NCI-H1930 (cell line): ENCODE measurements at regions not wholly inside any gene's neighbourhood (a gene's known extent, or its start where the extent isn't known, plus 50 kb on each side); places are given as distances from the start of the nearest gene placed in this dataset.
"Not testable (repeated sequence)": the region's sequence is repeated elsewhere in the genome, so short reads cannot be mapped to it uniquely, and the experiment has no call there.

Experiments used
- DNase-seq, 2 experiments: peaks; one replicate each; lab custom pipeline; 2025; lab: John Stamatoyannopoulos, UW

DNA sequence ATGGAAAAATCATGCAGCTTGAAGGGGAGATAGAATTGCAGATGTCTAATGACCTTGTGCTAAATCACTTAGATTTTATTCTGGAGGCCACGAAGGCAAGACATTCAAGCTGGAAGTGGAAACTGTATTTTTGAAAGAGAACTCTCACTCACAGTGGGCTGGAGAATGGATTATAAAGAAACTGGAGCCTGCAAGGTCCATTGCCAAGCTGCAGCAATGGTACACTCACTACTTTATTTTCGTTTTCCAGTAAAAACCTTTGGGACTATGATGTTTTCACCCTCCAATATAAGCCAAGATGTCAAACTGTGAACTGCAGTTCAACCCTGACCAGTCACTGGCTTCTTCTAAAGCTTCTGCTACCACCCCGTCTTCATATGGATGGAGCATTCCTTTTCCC, 62.0 kb downstream of the SKIDA1 start:
- DNase-seq = no peak

DNA sequence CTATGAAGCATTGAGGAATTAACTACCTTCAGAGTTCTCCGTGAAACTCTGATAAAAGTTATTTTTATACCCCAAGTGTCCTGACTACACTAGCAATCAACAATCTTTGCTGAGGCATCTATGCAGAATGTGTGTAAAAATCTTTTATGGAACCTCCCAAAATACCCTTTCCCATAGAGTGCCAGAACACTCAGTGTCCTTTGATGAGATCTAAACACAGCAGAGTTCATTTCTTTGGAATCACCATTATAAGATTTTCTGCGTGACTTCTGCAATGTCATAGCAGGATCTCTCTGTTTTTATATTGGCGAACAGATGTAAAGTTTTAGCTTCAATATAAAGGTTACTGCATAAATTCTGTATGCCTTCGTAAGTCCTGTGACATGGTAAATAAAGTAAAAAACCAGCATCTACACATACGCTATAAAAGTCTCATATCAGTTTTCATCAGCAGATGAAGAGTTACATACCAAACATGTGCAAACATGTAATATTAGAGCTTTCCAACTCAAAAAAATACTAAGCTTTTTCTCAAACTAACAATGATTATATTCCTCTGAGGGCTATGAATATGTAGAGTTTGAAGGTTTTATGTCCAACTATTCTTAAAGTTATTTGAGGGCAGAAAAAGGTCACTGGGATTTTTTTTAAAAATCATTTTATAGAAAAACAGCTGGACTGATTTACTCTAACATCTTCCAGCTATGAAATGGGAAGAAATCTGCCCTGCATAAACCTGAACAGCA, 67.2 kb downstream of the SKIDA1 start:
- no peak for DNase-seq

DNA sequence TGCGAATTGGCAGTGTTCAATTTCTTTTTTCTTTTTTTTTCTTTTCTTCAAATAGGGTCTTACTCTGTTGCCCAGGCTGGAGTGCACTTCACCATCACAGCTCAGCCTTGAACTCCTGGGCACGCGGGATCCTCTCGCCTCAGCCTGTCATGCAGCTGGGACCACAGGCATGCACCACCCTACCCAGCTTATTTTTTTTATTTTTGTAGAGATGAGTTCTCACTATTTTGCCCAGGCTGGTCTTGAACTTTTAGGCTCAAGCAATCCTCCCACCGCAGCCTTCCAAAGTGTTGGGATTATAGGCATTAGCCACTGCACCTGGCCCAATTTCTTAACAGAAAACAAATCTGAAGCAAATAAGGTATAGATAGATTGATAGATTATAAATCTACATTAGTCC, 69.3 kb downstream of the SKIDA1 start:
- no peak for DNase-seq

DNA sequence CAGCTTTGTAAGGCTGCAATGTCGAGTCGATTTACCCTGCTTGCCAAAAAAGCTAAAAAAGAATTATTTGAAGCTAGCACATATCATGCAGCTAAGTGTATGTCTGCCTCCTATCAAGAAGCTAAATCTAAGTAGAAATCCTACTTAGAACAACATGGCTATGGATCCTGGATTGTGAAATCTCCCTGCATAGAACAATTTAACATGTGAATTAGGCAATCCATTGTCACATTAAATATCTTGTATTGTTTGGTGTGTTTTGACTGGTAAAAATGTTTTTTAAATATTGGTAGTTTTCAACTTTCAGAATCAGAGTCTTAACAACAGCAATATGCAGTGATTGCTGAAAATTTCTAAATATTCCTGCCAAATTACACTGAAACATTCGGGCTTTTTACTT, 73.3 kb downstream of the SKIDA1 start:
- DNase-seq = no peak

DNA sequence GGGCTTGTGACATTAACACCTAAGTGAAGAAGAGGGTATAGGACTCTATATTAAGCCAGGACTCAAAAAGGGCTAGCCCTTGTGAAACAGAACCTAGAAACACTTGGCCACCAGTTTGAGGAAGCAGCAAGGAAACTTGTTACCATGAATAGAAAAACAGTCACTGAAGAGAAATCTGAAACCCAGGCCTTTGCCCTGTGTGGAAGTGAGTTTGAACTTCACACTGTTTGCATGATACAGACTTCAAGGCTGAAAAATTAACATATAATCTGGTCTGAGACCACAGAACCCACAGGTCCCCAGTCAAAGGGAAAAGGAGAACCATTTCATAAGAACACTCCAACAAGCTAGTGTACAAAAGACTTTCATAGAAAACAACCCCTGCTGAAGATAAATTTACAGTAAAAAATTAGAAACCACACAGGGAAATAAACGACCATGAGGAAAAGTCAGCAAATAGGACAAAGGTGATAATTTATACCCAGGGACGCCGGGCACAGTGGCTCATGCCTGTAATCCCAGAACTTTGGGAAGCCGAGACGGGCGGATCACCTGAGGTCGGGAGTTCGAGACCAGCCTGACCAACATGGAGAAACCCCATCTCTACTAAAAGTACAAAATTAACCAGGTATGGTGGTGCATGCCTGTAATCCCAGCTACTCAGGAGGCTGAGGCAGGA, 76.1 kb downstream of the SKIDA1 start:
- no peak for DNase-seq

DNA sequence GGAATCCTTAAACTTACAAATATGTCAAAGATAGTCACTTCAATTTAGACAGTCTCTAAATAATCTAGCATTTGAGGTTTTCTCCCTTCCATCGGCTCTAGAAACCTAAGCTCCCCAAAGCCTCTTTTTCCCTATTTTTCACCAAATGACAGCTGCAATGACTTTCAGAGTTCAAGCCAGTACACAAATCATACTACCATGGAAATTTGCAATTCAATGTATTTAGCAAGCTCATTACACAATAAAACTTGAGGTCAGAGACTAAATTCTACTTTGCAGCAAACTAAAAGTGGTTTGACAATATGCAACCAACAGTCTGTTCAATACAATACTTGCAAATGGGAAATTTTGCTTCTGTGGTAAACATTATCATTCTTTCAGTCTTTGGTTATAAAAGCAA, 80.3 kb downstream of the SKIDA1 start:
- no peak for DNase-seq

DNA sequence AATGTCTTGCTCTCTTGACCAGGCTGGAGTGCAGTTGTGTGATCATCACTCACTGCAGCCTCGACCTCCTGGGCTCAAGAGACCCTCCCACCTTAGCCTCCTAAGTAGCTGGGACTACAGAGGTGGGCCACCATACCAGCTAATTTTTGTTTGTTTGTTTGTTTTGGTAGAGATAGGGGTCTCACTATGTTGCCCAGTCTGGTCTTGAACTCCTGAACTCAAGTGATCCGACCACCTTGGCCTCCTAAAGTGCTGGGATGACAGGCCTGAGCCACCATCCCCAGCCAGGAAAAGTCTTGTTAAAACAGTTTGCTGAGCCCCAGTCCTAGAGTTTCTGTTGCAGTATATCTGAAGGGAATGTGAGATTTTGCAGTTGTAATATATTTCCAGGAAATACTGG, 83.9 kb downstream of the SKIDA1 start:
- DNase-seq = no peak

DNA sequence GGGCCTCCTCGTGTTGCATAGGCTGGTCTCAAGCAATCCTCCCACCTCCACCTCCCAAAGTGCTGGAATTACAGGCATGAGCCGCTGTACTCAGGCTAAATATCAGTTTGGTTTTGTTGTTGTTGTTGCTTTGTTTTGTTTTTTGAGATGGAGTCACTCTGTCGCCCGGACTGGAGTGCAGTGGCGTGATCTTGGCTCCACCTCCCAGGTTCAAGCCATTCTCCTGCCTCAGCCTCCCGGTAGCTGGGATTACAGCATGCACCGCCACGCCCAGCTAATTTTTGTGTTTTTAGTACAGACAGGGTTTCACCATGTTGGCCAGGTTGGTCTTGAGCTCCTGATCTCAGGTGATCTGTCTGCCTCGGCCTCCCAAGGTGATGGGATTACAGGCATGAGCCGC, 86.6 kb downstream of the SKIDA1 start:
- DNase-seq = not testable (repeated sequence)

DNA sequence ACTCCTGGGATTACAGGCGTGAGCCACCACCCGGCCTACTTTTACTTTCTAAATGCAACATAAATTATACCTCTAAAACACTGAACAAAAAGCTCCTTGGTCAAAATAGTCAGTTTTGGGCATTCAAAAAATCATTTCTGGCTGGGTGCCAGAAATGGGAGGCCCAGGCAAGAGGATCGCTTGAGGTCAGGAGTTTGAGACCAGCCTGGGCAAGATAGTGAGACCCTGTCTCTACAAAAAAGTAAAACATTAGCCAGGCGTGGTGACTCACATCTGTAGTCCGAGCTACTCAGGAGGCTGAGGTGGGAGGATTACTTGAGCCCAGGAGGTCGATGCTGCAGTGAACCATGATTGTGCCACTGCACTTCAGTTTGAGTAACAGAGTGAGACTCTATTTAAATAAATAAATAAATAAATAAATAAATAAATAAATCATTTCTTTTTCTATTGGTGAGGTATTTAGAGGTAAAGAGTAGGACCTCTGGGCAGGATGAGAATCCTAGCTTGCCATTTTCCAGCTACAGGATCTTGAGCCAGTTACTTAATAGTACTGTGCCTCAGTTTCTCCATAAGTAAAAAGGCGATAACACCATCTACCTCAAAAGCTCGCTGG, 87.6 kb downstream of the SKIDA1 start:
- no peak for DNase-seq

DNA sequence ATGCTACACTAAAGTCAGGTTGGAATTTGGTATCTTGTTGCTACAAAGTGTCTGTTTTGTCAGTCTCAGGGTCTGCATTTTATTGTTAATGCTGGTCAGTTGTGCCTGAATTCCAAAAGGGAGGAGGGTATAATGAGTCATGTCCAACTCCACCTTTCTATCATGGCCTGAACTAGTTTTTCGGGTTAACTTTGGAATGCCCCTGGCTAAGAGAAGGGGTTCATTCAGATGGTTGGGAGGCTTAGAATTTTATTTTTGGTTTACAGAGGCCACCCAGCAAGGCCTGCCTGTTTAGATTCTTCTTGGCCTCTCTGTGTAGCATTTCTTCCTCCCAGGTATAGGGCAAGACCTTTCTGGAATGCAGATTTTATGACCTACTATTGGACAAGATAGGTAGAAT, 93.2 kb downstream of the SKIDA1 start:
- no peak for DNase-seq

DNA sequence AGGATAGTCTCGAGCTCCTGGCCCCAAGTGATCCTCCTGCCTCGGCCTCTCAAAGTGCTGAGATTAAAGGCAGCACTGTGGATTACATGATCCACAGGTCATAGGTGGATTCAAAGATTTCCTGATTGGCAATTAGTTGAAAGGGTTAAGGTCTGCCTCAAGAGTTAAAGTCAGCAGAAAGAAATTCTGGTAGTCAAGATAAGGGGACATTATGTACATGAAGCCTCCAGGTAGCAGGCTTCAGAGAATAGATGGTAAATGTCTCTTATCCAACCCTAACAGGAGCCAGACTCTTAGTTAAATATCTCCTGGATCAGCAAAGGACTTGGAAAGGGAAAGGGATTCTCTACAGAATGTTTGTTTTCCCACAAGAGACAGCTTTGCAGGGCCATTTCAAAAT, 93.7 kb downstream of the SKIDA1 start:
- no peak for DNase-seq

DNA sequence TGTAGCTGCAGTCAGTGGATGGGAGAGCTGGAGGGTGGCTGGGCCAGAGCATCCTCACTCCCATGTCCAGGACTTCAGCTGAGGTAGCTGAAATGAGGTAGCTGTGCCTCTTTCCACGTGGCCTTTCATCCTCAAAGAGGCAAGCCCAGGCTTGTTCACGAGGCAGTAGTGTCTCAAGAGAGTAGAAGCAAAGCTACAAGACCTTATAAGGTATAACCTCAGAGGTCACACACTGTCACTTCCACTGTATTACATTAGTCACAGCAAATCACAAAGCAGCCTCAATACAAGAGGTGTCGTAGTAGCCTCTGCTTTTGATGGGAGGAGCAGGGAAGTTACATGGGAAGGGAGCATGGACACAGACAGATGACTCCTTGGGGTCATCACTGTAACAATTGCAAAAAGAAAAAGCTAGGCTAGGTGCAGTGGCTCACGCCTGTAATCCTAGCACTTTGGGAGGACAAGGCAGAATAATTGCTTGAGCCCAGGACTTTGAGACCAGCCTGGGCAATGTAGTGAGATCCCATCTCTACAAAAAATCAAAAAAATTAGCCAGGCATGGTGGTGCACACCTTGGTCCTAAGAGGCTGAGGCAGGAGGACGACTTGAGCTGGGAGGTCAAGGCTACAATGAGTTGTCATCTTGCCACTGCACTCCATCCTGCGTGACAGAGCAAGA, 97.5 kb downstream of the SKIDA1 start:
- DNase-seq = no peak

DNA sequence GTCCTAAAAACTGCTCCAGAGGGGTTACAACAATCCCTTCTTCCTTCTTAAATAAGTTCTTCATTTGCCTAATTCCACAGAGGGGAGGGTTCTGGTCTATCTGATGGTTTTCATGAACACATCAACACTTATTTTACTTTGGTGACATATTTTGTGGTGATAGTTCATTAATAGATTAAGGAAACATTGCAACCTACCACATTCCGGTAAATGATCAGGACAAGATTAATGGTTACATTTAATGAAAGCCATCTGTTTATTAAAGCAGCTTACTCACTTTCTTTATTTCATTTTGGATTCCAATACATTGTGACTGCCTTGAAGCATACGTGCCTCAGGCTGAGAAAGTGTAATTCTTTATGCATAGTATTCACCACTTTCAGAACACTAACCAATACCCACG, 101.0 kb downstream of the SKIDA1 start:
- DNase-seq = no peak

DNA sequence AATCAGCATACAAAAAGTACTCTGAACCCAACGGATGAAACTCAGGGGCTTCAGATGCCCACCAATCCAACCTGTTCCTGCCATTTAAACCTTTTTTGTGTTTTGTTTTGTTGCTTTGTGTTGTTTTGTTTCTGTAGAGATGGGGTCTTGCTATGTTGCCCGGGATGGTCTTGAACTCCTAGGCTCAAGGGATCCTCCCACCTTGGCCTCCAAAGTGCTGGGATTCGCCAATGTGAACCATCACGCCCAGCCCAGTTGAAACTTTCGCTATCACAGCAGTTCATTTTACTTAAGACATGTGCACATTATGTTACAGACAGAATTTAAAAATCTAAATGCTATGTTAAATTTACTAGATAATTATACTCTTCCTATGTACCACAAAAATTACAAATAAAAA, 101.6 kb downstream of the SKIDA1 start:
- no peak for DNase-seq

DNA sequence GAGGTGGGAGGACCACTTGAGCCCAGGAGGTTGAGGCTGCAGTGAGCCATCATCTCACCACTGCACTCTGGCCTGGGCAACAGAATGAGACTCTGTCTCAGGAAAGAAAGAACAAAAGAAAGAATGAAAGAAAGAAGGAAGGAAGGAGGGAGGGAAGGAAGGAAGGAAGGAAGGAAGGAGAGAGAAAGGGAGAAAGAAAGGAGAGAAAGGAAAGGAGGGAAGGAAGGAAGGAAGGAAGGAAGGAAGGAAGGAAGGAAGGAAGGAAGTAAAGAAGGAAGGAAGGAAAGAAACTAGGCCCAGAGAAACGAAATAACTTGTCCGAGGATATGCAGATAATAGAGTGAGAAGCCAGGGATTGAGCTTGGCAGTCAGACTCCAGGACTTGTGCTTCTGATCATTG, 102.1 kb downstream of the SKIDA1 start:
- no peak for DNase-seq

DNA sequence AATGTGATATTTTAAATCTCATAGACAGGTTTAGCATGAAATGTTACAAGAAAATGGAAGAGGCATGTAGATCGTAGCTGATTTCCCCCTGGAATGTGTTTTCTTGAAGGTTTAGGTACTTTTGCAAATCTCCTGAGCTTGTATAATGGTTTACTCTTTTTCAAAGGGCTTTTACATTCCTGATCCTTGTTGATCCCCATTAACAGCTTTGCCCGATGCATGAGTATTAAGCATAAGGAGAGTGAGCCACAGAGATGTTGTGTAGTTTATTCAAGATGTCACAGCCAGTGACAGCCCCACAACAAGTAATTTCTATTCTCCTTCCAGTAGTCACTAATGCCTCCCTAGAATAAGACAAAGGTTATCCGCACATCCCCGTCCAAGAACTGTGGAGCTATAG, 103.7 kb downstream of the SKIDA1 start:
- no peak for DNase-seq

DNA sequence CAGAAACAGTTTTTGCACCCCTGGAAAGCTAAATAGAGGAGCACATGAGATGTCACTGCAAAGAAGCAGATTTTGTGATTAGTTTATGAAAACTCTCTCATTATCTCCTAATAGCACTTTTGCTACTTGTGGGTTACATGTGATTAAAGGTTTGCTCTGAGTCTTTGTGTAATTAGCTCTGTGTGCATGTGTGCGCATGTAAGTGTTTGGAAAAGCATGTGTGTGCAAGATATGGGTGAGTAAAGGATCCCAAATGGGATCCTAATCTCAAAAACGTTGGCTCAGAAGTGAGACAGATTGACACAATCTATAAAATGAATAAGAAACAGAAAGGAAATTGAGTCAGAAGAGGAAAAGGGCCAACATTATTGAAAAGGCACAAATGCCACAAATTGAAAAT, 104.5 kb downstream of the SKIDA1 start:
- no peak for DNase-seq

DNA sequence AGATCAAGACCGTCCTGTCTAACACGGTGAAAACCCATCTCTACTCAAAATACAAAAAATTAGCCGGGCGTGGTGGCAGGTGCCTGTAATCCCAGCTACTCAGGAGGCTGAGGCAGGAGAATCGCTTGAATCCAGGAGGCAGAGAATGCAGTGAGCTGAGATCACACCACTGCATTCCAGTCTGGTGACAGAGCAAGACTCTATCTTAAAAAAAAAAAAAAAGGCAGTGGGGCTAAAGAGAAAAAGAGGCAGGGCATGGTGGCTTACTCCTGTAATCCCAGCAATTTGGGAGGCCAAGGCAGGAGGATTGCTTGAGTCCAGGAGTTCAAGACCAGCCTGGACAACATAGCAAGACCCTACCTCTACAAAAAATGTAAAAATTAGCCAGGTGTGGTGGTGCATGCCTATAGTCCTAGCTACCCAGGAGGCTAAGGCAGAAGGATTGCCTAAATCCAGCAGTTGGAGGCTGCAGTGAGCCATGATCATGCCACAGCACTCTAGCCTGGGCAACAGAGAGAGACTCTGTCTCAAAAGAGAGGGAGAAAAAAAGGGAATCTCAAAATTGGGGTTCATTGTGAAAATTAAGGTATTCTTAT, 106.4 kb downstream of the SKIDA1 start:
- not testable (repeated sequence) for DNase-seq

DNA sequence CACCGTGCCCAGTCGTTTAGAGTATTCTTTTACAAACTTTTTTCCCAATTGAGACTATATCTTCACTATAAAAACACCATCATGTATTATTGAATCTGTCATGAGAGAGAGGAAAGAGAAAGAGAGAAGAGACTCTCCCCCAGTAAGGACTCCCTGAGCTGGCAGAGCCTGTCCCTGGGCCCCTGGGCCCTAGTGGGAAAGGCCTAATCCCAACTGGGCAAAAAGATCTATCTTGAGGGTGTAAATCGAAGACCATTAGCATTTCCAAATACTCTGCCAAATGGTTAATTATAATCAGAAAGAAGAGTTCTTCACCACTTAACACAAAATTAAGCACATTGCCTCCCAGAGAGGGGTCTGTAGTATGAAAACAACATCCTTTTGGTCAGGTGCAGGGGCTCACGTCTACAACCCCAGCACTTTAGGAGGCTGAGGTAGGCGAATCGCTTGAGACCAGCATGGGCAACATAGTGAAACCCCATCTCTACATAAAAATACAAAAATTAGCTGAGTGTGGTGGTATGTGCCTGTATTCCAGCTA, 108.2 kb downstream of the SKIDA1 start:
- no peak for DNase-seq

DNA sequence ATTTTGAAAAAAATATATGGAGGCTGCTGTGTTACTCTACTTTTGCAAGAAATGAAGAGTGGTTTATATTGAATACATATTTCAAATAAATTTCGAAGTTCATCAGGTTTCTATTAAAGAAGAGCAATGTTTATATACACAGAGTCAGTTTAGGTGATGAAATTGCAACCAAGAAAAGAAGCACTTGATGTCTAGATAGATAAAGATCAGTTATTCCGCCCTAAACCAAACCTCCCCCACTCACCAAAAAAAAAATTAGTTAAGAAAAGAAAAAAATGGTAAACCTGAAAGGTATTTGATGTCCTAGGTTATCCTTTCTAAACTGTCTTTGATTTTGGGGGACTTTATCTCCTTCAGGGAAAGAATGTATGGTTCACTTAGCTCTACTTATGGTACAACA, 111.8 kb downstream of the SKIDA1 start:
- DNase-seq = no peak

DNA sequence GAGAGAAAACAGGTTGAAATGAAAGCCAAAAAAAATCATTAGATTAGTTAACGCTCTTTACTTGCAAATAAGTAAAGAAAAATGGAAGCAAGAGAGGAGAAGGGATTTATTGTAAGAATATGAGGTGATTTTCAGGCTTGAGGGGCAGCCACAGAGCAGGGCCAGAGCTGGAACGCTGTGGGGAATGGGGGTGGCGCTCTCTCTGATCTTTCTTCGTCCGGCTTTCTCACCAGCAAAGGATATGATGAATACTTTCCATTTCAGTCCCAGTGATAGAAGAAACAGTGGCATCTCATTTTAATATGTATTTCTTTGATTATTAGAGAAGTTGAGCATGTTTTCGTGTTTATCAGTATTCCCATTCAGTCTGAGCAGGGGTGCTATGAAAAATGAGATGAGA, 112.2 kb downstream of the SKIDA1 start:
- no peak for DNase-seq

DNA sequence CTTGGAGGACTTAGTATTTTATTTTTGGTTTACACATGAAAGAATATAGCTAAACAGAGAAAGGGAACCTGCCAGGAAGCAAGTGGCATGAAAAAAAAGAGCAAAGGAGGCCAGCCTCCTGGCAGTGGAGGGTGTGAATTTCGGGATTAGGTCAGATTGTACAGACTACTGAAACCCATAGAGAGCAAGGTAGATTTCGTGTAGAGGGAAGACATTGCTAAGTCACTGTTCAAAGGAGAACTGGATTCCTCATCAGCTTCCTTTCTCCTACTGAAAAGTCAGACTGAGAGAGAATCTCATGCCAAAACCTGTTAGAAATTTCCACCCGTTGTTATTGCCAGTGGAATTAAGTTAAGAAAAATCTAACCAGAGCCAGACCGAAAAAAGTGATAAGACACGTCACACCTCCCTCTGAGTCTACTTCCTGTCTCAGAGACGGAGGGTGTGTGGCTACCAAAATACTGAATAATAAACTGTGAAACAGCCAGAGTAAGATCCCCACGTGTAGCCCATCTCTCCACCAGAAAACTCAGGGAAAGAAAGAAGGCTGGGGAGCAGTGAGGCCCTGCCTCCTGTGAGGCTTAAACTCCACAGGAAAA, 118.8 kb downstream of the SKIDA1 start:
- DNase-seq = no peak
